Epithelial cell of esophagus (primary cell): ENCODE measurements at regions not wholly inside any gene's neighbourhood (a gene's known extent, or its start where the extent isn't known, plus 50 kb on each side); places are given as distances from the start of the nearest gene placed in this dataset.

ENCODE experiments used
- DNase-seq: peaks from one replicate; pipeline ENCODE4 v3.0.0; 2010; ENCODE audit warnings: low read depth
- H3K4me3 ChIP-seq: 2 replicates; pipeline ENCODE4 v1.5.1; 2011; ENCODE audit warnings: mild to moderate bottlenecking, low read length, control low read depth
- CTCF ChIP-seq: IDR thresholded peaks from 2 replicates; pipeline ENCODE4 v1.5.1; 2011; ENCODE audit warnings: low read depth, mild to moderate bottlenecking, low read length, control low read depth, inconsistent platforms; ENCODE audit not compliant: insufficient read depth; ENCODE audit errors: missing control alignments

- no peak for TF ChIP-seq CTCF
- H3K4me3 ChIP-seq = no peak overlapping the region
- DNase-seq = peak; percentile 60
Observed at GRCh38 chr13:36493046-36493445, 60.8 kb downstream of the CCNA1 start.

DNA sequence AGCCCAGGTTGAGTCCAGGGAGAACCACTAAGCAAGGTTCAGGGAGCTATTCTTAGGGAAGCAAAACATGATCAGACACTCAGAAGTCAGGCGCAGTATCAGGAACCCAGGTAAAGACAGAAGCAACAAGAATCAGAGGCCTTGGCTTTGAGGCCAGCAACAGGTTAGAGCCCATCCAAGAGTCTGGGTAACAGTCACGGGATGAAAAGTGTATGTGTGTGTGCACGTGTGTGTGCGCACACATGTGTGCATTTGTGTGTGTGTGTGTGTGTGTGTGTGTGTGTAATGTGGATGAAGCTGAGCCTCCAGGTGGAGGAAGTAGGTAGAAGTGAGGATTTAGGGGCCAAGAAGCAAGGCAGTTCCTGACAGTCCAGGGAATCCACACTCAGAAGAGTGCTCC lies 63.1 kb downstream of the CCNA1 start:
- H3K4me3 ChIP-seq = no peak overlapping the region
- DNase-seq = no peak
- no peak for TF ChIP-seq CTCF

GRCh38 chr13:36509369-36509768 lies 77.1 kb downstream of the CCNA1 start:
- DNase-seq = no peak
- TF ChIP-seq CTCF = peak; percentile 2

DNA sequence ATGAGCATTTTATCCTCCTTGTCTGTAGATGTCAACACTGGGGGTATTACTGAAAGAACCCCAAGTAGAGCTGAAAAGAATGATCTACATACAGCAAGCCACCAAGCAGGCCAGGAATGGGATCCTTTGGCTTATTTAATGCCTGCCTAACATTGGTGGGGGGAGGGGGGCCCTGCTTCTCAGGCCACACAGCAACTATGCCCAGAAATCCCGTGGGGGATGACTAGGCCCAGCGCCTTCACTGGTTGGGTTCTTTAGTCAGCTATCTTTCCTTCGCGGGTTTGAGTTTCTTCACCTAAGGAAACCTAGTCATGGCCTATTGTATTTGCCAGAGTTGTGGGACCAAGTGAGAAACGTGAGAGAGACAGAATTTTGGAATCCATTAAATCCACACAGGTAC lies 80.5 kb downstream of the CCNA1 start:
- no peak for TF ChIP-seq CTCF
- no peak overlapping the region for H3K4me3 ChIP-seq
- no peak for DNase-seq

More at GRCh38 chr13:36509369-36509768, 77.1 kb downstream of the CCNA1 start:
- H3K4me3 ChIP-seq = no peak overlapping the region

GRCh38 chr13:36513266-36513665 lies 81.0 kb downstream of the CCNA1 start:
- TF ChIP-seq CTCF = no peak
- DNase-seq = no peak
- no peak overlapping the region for H3K4me3 ChIP-seq

GRCh38 chr13:36515466-36515865 lies 83.2 kb downstream of the CCNA1 start:
- no peak for TF ChIP-seq CTCF
- H3K4me3 ChIP-seq = no peak overlapping the region
- DNase-seq = no peak

DNA sequence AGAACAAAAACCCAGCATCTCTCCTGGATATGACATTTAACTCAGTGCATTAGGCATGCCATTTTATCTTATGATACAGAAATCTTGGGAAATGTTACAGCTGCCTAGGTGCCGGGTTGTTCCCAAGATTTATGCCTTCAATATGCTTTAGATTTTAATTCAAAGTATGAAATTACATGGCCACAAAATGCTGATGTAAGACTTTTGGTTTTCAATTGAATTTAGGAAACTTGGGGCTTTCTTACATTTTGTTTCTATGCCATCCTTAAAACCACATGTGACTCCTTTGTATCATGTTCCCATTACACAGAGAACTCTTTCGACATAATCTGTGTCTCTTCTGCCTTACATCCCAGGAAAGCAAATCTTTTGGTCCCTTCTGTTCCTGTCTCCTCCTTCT lies 83.9 kb downstream of the CCNA1 start:
- DNase-seq = no peak
- no peak for TF ChIP-seq CTCF
- no peak overlapping the region for H3K4me3 ChIP-seq
